SK-N-DZ (cell line): ENCODE measurements at regions not wholly inside any gene's neighbourhood (a gene's known extent, or its start where the extent isn't known, plus 50 kb on each side); places are given as distances from the start of the nearest gene placed in this dataset.
"Not testable (repeated sequence)": the region's sequence is repeated elsewhere in the genome, so short reads cannot be mapped to it uniquely, and the experiment has no call there.

ENCODE experiments used
- DNase-seq: peaks from one replicate; pipeline ENCODE4 v3.0.0-alpha.2; 2015; ENCODE audit warnings: low spot score

GRCh38 chr1:206361978-206362543 is 108.2 kb upstream of the IKBKE start:
- DNase-seq: not testable (repeated sequence)

GRCh38 chr1:206362994-206363393 is 107.3 kb upstream of the IKBKE start:
- not testable (repeated sequence) for DNase-seq

- DNase-seq: not testable (repeated sequence)
Measured at GRCh38 chr1:206365271-206365670, 105.0 kb upstream of the IKBKE start.

GRCh38 chr1:206366131-206366530 is 104.1 kb upstream of the IKBKE start:
- not testable (repeated sequence) for DNase-seq

GRCh38 chr1:206366772-206367171 is 103.5 kb upstream of the IKBKE start:
- DNase-seq: not testable (repeated sequence)

- DNase-seq: not testable (repeated sequence)
Measured at GRCh38 chr1:206367955-206368622, 102.2 kb upstream of the IKBKE start.

- DNase-seq: not testable (repeated sequence)
Measured at GRCh38 chr1:206374725-206375124, 95.6 kb upstream of the IKBKE start.

- DNase-seq: not testable (repeated sequence)
Measured at GRCh38 chr1:206375552-206375951, 94.7 kb upstream of the IKBKE start.

GRCh38 chr1:206378506-206378905 is 91.8 kb upstream of the IKBKE start:
- not testable (repeated sequence) for DNase-seq

GRCh38 chr1:206379245-206379644 is 91.0 kb upstream of the IKBKE start:
- not testable (repeated sequence) for DNase-seq

- DNase-seq: not testable (repeated sequence)
Measured at GRCh38 chr1:206380163-206380790, 90.0 kb upstream of the IKBKE start.

- DNase-seq: not testable (repeated sequence)
Measured at GRCh38 chr1:206380791-206381610, 89.3 kb upstream of the IKBKE start.

GRCh38 chr1:206384029-206384807 is 86.1 kb upstream of the IKBKE start:
- peak; percentile 21 for DNase-seq

- DNase-seq: not testable (repeated sequence)
Measured at GRCh38 chr1:206384891-206385290, 85.4 kb upstream of the IKBKE start.

GRCh38 chr1:206387631-206388030 is 82.6 kb upstream of the IKBKE start:
- DNase-seq: not testable (repeated sequence)

GRCh38 chr1:206391903-206392302 is 78.4 kb upstream of the IKBKE start:
- DNase-seq: not testable (repeated sequence)

GRCh38 chr1:206397501-206397900 is 72.8 kb upstream of the IKBKE start:
- DNase-seq: not testable (repeated sequence)

GRCh38 chr1:206398261-206398660 is 72.0 kb upstream of the IKBKE start:
- DNase-seq: not testable (repeated sequence)

GRCh38 chr1:206403612-206404307 is 66.5 kb upstream of the IKBKE start:
- not testable (repeated sequence) for DNase-seq

- DNase-seq: not testable (repeated sequence)
Measured at GRCh38 chr1:206404309-206405027, 65.8 kb upstream of the IKBKE start.
